ENCODE measurements at regions not wholly inside any gene's neighbourhood (a gene's known extent, or its start where the extent isn't known, plus 50 kb on each side); places are given as distances from the start of the nearest gene placed in this dataset.

DNA sequence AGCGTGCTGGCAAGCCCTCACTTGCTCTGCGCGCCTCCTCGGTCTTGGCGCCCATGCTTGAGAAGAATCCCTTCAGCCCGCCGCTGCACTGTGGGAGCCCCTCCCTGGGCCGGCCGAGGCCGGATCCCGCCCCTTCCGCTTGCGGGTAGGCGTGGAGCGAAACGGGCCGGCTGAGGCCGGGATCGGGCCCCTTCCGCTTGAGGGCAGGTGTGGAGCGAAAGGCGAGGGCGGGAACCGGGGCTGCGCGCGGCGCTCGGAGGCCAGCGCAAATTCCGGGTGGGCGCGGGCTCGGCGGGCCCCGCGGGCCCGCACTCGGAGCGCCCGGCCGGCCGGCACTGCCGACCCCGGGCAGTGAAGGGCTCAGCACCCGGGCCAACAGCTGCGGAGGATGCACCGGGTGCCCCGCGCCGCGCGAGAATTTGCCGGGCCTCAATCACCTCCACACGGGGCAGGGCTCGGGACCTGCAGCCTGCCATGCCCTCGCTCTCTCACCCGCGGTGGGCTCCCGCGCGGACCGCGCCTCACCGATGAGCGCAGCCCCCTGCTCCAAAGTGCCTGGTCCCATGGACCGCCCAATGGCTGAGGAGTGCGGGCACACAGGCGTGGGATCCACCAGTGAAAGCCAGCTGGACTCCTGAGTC lies 58.1 kb upstream of the GBA3 start:
- ATAC-seq (no peak), FAIRE-seq (no peak), DNase-seq (ENCODE audit: low read depth, low spot score) (no peak)
- POLR2A ChIA-PET: no interaction called here
- H3K27ac ChIP-seq (ENCODE audit: control insufficient read depth, insufficient read depth): no peak overlapping the region
- H3K9me3 ChIP-seq (replicated peaks; ENCODE audit: control insufficient read depth, insufficient read depth, low read length): no peaks in the 10 kb centered on the region; the same call in 2 of the 3 replicates
- no peaks in the 10 kb centered on the region for H3K79me2 ChIP-seq (ENCODE audit: control insufficient read depth, insufficient read depth, low read length)
- WGBS (ENCODE audit: insufficient coverage, insufficient replicate concordance, low lambda C conversion rate, missing lambda C conversion rate): 79% methylated on average over 48 of the region's 69 CpGs
- H3K36me3 ChIP-seq (ENCODE audit: control insufficient read depth in 2 of 2, insufficient read depth in 2 of 2, low read length in 1 of 2): no peaks in the 10 kb centered on the region
- RAD21 ChIA-PET (ENCODE audit: unreplicated experiment): no interaction called here
- no peak overlapping the region for H3K9ac ChIP-seq (ENCODE audit: control insufficient read depth, insufficient read depth, low read length)
- no peak overlapping the region for H3K4me3 ChIP-seq
- CTCF ChIA-PET: interaction anchor here (0.9 kb wide), 1 partner anchor 15 kb away, joined by 4 read pairs; no protein-coding TSS in a partner anchor
- no peaks in the 10 kb centered on the region for H4K20me1 ChIP-seq (ENCODE audit: control insufficient read depth, insufficient read depth)
- BruUV-seq (replicated peaks): no TSS peak
- no peaks in the 10 kb centered on the region for H3K4me1 ChIP-seq (ENCODE audit: control insufficient read depth, insufficient read depth, low read length)
- TF ChIP-seq NR2C1 (IDR thresholded peaks at IDR 0.05): no peak
- TF ChIP-seq, protein P1, sequence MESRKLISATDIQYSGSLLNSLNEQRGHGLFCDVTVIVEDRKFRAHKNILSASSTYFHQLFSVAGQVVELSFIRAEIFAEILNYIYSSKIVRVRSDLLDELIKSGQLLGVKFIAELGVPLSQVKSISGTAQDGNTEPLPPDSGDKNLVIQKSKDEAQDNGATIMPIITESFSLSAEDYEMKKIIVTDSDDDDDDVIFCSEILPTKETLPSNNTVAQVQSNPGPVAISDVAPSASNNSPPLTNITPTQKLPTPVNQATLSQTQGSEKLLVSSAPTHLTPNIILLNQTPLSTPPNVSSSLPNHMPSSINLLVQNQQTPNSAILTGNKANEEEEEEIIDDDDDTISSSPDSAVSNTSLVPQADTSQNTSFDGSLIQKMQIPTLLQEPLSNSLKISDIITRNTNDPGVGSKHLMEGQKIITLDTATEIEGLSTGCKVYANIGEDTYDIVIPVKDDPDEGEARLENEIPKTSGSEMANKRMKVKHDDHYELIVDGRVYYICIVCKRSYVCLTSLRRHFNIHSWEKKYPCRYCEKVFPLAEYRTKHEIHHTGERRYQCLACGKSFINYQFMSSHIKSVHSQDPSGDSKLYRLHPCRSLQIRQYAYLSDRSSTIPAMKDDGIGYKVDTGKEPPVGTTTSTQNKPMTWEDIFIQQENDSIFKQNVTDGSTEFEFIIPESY (IDR thresholded peaks at IDR 0.05): 0 out of 2 replicates have a peak, but pooled peaks have one; percentile 19
- no peak for TF ChIP-seq GABPA (IDR thresholded peaks at IDR 0.05; ENCODE audit: low read depth)
- no peak for TF ChIP-seq PKNOX1 (IDR thresholded peaks at IDR 0.05)
- no peak overlapping the region for H2AFZ ChIP-seq (ENCODE audit: control insufficient read depth, low read depth, low read length)
- SMC1A ChIA-PET (ENCODE audit: uncharacterized antibody, unreplicated experiment): interaction anchor here (1.1 to 1.3 kb wide), 2 partner anchors 37 to 225 kb away, joined by 3 to 5 read pairs; no protein-coding TSS in a partner anchor
- H3K4me2 ChIP-seq (ENCODE audit: control insufficient read depth, insufficient read depth): no peak overlapping the region
- in situ Hi-C loops (cut with MboI): no loop called here
- intact Hi-C loops (cut with micrococcal nuclease; ENCODE audit: unreplicated experiment): no loop called here
- no peaks in the 10 kb centered on the region for H3K27me3 ChIP-seq (replicated peaks in 1 of 2; ENCODE audit: control insufficient read depth in 2 of 2, insufficient read depth in 2 of 2, low read length in 1 of 2)

Data from GM12878 (cell line).